ENCODE measurements at regions not wholly inside any gene's neighbourhood (a gene's known extent, or its start where the extent isn't known, plus 50 kb on each side); places are given as distances from the start of the nearest gene placed in this dataset.
A peak's percentile ranks its signal among the peaks of the same experiment; 100 is the strongest.

- TF ChIP-seq TRIM24 (IDR thresholded peaks at IDR 0.05) (0 out of 4 replicates have a peak, but pooled peaks of 1 of the 2 experiments have one; percentile 11), TEAD2 (tag; IDR thresholded peaks at IDR 0.05) (no peak), RBM34 (IDR thresholded peaks at IDR 0.05; ENCODE audit: borderline replicate concordance, insufficient read depth, low read length) (no peak), CXXC5 (CRISPR knock-in tag; IDR thresholded peaks at IDR 0.05) (peak; percentile 58), HDAC6 (IDR thresholded peaks at IDR 0.05; ENCODE audit: low read depth, low read length) (no peak), CREM (IDR thresholded peaks at IDR 0.05; ENCODE audit: low read depth) (peak; percentile 73), NFE2 (IDR thresholded peaks at IDR 0.05; ENCODE audit: low read depth) (peak; percentile 94), GMEB1 (CRISPR knock-in tag; IDR thresholded peaks at IDR 0.05) (no peak), TEAD4 (IDR thresholded peaks at IDR 0.05; ENCODE audit: low read length) (peak; percentile 44), TEAD4 (CRISPR knock-in tag; IDR thresholded peaks at IDR 0.05; ENCODE audit: borderline replicate concordance) (no peak), IFI16 (CRISPR knock-in tag; IDR thresholded peaks at IDR 0.05) (no peak), KDM4B (IDR thresholded peaks at IDR 0.05; ENCODE audit: borderline replicate concordance in 2 of 2, low read depth in 1 of 2) (no peak), DPF2 (IDR thresholded peaks at IDR 0.05) (peak; percentile 93), ZNF518B (CRISPR knock-in tag; IDR thresholded peaks at IDR 0.05) (no peak)
- TF ChIP-seq, protein P1, sequence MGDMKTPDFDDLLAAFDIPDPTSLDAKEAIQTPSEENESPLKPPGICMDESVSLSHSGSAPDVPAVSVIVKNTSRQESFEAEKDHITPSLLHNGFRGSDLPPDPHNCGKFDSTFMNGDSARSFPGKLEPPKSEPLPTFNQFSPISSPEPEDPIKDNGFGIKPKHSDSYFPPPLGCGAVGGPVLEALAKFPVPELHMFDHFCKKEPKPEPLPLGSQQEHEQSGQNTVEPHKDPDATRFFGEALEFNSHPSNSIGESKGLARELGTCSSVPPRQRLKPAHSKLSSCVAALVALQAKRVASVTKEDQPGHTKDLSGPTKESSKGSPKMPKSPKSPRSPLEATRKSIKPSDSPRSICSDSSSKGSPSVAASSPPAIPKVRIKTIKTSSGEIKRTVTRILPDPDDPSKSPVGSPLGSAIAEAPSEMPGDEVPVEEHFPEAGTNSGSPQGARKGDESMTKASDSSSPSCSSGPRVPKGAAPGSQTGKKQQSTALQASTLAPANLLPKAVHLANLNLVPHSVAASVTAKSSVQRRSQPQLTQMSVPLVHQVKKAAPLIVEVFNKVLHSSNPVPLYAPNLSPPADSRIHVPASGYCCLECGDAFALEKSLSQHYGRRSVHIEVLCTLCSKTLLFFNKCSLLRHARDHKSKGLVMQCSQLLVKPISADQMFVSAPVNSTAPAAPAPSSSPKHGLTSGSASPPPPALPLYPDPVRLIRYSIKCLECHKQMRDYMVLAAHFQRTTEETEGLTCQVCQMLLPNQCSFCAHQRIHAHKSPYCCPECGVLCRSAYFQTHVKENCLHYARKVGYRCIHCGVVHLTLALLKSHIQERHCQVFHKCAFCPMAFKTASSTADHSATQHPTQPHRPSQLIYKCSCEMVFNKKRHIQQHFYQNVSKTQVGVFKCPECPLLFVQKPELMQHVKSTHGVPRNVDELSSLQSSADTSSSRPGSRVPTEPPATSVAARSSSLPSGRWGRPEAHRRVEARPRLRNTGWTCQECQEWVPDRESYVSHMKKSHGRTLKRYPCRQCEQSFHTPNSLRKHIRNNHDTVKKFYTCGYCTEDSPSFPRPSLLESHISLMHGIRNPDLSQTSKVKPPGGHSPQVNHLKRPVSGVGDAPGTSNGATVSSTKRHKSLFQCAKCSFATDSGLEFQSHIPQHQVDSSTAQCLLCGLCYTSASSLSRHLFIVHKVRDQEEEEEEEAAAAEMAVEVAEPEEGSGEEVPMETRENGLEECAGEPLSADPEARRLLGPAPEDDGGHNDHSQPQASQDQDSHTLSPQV (IDR thresholded peaks at IDR 0.05), result peak; percentile 80
- TF ChIP-seq, protein P2, sequence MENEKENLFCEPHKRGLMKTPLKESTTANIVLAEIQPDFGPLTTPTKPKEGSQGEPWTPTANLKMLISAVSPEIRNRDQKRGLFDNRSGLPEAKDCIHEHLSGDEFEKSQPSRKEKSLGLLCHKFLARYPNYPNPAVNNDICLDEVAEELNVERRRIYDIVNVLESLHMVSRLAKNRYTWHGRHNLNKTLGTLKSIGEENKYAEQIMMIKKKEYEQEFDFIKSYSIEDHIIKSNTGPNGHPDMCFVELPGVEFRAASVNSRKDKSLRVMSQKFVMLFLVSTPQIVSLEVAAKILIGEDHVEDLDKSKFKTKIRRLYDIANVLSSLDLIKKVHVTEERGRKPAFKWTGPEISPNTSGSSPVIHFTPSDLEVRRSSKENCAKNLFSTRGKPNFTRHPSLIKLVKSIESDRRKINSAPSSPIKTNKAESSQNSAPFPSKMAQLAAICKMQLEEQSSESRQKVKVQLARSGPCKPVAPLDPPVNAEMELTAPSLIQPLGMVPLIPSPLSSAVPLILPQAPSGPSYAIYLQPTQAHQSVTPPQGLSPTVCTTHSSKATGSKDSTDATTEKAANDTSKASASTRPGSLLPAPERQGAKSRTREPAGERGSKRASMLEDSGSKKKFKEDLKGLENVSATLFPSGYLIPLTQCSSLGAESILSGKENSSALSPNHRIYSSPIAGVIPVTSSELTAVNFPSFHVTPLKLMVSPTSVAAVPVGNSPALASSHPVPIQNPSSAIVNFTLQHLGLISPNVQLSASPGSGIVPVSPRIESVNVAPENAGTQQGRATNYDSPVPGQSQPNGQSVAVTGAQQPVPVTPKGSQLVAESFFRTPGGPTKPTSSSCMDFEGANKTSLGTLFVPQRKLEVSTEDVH (IDR thresholded peaks at IDR 0.05; ENCODE audit: low read depth, partially characterized antibody), result no peak
Observed at GRCh38 chr11:86743223-86744118, 56.9 kb upstream of the PRSS23 start (continued).

Data from K562 (cell line).